ENCODE measurements at regions not wholly inside any gene's neighbourhood (a gene's known extent, or its start where the extent isn't known, plus 50 kb on each side); places are given as distances from the start of the nearest gene placed in this dataset.
A peak's percentile ranks its signal among the peaks of the same experiment; 100 is the strongest.

GRCh38 chr4:138602664-138603063 lies 360.5 kb upstream of the SLC7A11 start:
- H3K9me3 ChIP-seq (ENCODE audit: low read length), result no peaks in the 10 kb centered on the region
- H4K20me1 ChIP-seq (ENCODE audit: insufficient read depth, low read depth, low read length), result no peaks in the 10 kb centered on the region
- no peak overlapping the region for H3K9ac ChIP-seq (ENCODE audit: low read length)
- H3K4me2 ChIP-seq (ENCODE audit: low read depth, low read length, poor library complexity, severe bottlenecking), result no peak overlapping the region
- H3K36me3 ChIP-seq (ENCODE audit: insufficient read depth, low read length), result no peaks in the 10 kb centered on the region; the same call in 1 of the 2 replicates
- no peak overlapping the region for H2AFZ ChIP-seq (ENCODE audit: low read length)
- no peaks in the 10 kb centered on the region for H3K79me2 ChIP-seq (ENCODE audit: low read length)
- H3K27ac ChIP-seq (ENCODE audit: low read length), result no peak overlapping the region
- no peak for DNase-seq
- H3K9me2 ChIP-seq (replicated peaks; ENCODE audit: insufficient read depth, low read length), result no peaks in the 10 kb centered on the region
- H3K4me3 ChIP-seq (ENCODE audit: low read length), result no peak overlapping the region
- H3K4me1 ChIP-seq (ENCODE audit: low read length), result peaks cover 24% of the 10 kb centered on the region
- H3K27me3 ChIP-seq (ENCODE audit: low read length), result no peaks in the 10 kb centered on the region

GRCh38 chr4:138599965-138600364 lies 357.8 kb upstream of the SLC7A11 start:
- no peaks in the 10 kb centered on the region for H4K20me1 ChIP-seq (ENCODE audit: insufficient read depth, low read depth, low read length)
- H3K9ac ChIP-seq (ENCODE audit: low read length), result no peak overlapping the region
- no peaks in the 10 kb centered on the region; the same call in 1 of the 2 replicates for H3K36me3 ChIP-seq (ENCODE audit: insufficient read depth, low read length)
- no peak for DNase-seq
- no peaks in the 10 kb centered on the region for H3K9me3 ChIP-seq (ENCODE audit: low read length)
- H3K4me1 ChIP-seq (ENCODE audit: low read length), result peaks cover 48% of the 10 kb centered on the region
- no peak overlapping the region for H3K4me3 ChIP-seq (ENCODE audit: low read length)
- H3K79me2 ChIP-seq (ENCODE audit: low read length), result no peaks in the 10 kb centered on the region
- no peaks in the 10 kb centered on the region for H3K9me2 ChIP-seq (replicated peaks; ENCODE audit: insufficient read depth, low read length)
- H3K4me2 ChIP-seq (ENCODE audit: low read depth, low read length, poor library complexity, severe bottlenecking), result no peak overlapping the region
- no peaks in the 10 kb centered on the region for H3K27me3 ChIP-seq (ENCODE audit: low read length)
- H3K27ac ChIP-seq (ENCODE audit: low read length), result no peak overlapping the region
- no peak overlapping the region for H2AFZ ChIP-seq (ENCODE audit: low read length)

DNA sequence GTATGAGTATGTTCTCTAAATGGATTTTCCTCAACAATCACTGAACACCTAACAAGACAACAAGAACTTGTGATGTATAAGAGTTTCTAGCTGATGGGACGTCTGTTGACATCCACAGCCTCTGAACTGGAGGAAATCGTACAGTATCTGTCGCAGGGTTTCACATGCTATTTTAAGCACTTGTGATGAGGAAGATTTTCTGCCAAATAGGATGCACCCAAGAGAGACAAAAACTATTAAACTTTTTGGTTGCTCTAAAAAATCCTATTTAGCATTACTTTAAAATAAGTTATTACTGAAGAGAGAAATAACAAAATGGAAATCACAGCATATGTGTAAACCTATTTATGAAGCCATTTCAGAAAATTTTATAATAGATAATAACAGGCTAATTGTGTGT lies 356.1 kb upstream of the SLC7A11 start:
- Histone ChIP-seq H3K79me2 (ENCODE audit: low read length) (no peaks in the 10 kb centered on the region), H3K4me3 (ENCODE audit: low read length) (0 out of 2 replicates have a peak overlapping the region, but pooled peaks have one; percentile 8), H3K4me1 (ENCODE audit: low read length) (peaks cover 63% of the 10 kb centered on the region), H3K36me3 (ENCODE audit: insufficient read depth, low read length) (no peaks in the 10 kb centered on the region; the same call in 1 of the 2 replicates), H3K9me3 (ENCODE audit: low read length) (no peaks in the 10 kb centered on the region), H3K9ac (ENCODE audit: low read length) (no peak overlapping the region), H3K9me2 (replicated peaks; ENCODE audit: insufficient read depth, low read length) (no peaks in the 10 kb centered on the region), H3K27ac (ENCODE audit: low read length) (peak overlapping the region; percentile 95), H3K27me3 (ENCODE audit: low read length) (no peaks in the 10 kb centered on the region), H2AFZ (ENCODE audit: low read length) (no peak overlapping the region), H4K20me1 (ENCODE audit: insufficient read depth, low read depth, low read length) (no peaks in the 10 kb centered on the region), H3K4me2 (ENCODE audit: low read depth, low read length, poor library complexity, severe bottlenecking) (peak overlapping the region; percentile 42)
- DNase-seq, result peak; percentile 52

GRCh38 chr4:138596896-138597295 lies 354.7 kb upstream of the SLC7A11 start:
- H3K36me3 ChIP-seq (ENCODE audit: insufficient read depth, low read length), result no peaks in the 10 kb centered on the region; the same call in 1 of the 2 replicates
- no peaks in the 10 kb centered on the region for H3K79me2 ChIP-seq (ENCODE audit: low read length)
- H3K9ac ChIP-seq (ENCODE audit: low read length), result no peak overlapping the region
- no peaks in the 10 kb centered on the region for H3K9me2 ChIP-seq (replicated peaks; ENCODE audit: insufficient read depth, low read length)
- no peaks in the 10 kb centered on the region for H3K9me3 ChIP-seq (ENCODE audit: low read length)
- no peak overlapping the region for H3K4me2 ChIP-seq (ENCODE audit: low read depth, low read length, poor library complexity, severe bottlenecking)
- H3K4me1 ChIP-seq (ENCODE audit: low read length), result peaks cover 77% of the 10 kb centered on the region
- H3K4me3 ChIP-seq (ENCODE audit: low read length), result no peak overlapping the region
- no peaks in the 10 kb centered on the region for H4K20me1 ChIP-seq (ENCODE audit: insufficient read depth, low read depth, low read length)
- peak overlapping the region; percentile 95 for H3K27ac ChIP-seq (ENCODE audit: low read length)
- no peak for DNase-seq
- H2AFZ ChIP-seq (ENCODE audit: low read length), result no peak overlapping the region
- H3K27me3 ChIP-seq (ENCODE audit: low read length), result no peaks in the 10 kb centered on the region

DNA sequence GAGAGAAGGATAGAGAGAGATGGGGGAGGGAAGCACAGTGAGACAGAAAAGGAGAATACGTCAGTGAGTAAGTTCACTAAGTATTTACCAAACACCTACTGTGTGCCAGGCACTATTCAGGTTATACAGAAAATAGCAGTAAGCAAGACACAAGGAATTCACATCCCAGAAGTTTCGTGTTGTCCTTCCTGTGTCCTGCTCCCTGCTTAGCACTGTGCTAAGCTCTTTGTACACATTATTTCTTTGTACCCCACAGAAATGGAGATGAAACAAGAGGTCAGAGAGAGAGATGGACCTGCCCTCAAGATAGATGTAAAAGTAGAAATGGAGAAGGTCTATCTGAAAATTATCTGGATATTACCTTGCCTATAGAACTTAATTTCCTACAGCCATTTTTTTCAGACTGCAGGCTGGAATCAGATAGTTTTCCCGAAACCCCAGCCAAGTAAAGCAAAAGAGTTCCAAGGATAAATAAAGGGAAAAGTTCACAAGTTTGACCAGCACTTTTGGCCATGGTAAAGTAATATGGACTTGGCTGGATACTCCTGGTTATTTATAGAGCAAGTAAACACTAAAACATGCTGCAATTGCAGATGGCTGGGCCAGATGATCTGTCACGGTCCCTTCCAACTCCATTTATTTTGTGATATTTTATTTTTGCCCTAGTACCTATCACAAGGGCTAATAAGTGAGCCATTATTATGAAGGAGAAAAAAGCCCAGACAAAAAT lies 353.7 kb upstream of the SLC7A11 start:
- peak; percentile 42 for DNase-seq
- no peaks in the 10 kb centered on the region for H3K79me2 ChIP-seq (ENCODE audit: low read length)
- H3K4me1 ChIP-seq (ENCODE audit: low read length), result peaks cover 85% of the 10 kb centered on the region
- no peaks in the 10 kb centered on the region for H3K27me3 ChIP-seq (ENCODE audit: low read length)
- peak overlapping the region; percentile 83 for H3K4me2 ChIP-seq (ENCODE audit: low read depth, low read length, poor library complexity, severe bottlenecking)
- no peaks in the 10 kb centered on the region for H4K20me1 ChIP-seq (ENCODE audit: insufficient read depth, low read depth, low read length)
- H3K4me3 ChIP-seq (ENCODE audit: low read length), result peak overlapping the region; percentile 63
- no peaks in the 10 kb centered on the region for H3K9me2 ChIP-seq (replicated peaks; ENCODE audit: insufficient read depth, low read length)
- H2AFZ ChIP-seq (ENCODE audit: low read length), result no peak overlapping the region
- peak overlapping the region; percentile 60 for H3K9ac ChIP-seq (ENCODE audit: low read length)
- peak overlapping the region; percentile 95 for H3K27ac ChIP-seq (ENCODE audit: low read length)
- no peaks in the 10 kb centered on the region; the same call in 1 of the 2 replicates for H3K36me3 ChIP-seq (ENCODE audit: insufficient read depth, low read length)
- H3K9me3 ChIP-seq (ENCODE audit: low read length), result no peaks in the 10 kb centered on the region

- H2AFZ ChIP-seq (ENCODE audit: low read length), result no peak overlapping the region
- H3K9ac ChIP-seq (ENCODE audit: low read length), result peak overlapping the region; percentile 60
- H3K4me1 ChIP-seq (ENCODE audit: low read length), result peaks cover 92% of the 10 kb centered on the region
- no peaks in the 10 kb centered on the region for H3K9me2 ChIP-seq (replicated peaks; ENCODE audit: insufficient read depth, low read length)
- no peaks in the 10 kb centered on the region for H4K20me1 ChIP-seq (ENCODE audit: insufficient read depth, low read depth, low read length)
- peak overlapping the region; percentile 83 for H3K4me2 ChIP-seq (ENCODE audit: low read depth, low read length, poor library complexity, severe bottlenecking)
- H3K79me2 ChIP-seq (ENCODE audit: low read length), result no peaks in the 10 kb centered on the region
- DNase-seq, result peak; percentile 96
- peak overlapping the region; percentile 95 for H3K27ac ChIP-seq (ENCODE audit: low read length)
- peak overlapping the region; percentile 63 for H3K4me3 ChIP-seq (ENCODE audit: low read length)
- no peaks in the 10 kb centered on the region for H3K36me3 ChIP-seq (ENCODE audit: insufficient read depth, low read length)
- H3K9me3 ChIP-seq (ENCODE audit: low read length), result no peaks in the 10 kb centered on the region
- H3K27me3 ChIP-seq (ENCODE audit: low read length), result no peaks in the 10 kb centered on the region
Observed at GRCh38 chr4:138595171-138595570, 353.0 kb upstream of the SLC7A11 start.

DNA sequence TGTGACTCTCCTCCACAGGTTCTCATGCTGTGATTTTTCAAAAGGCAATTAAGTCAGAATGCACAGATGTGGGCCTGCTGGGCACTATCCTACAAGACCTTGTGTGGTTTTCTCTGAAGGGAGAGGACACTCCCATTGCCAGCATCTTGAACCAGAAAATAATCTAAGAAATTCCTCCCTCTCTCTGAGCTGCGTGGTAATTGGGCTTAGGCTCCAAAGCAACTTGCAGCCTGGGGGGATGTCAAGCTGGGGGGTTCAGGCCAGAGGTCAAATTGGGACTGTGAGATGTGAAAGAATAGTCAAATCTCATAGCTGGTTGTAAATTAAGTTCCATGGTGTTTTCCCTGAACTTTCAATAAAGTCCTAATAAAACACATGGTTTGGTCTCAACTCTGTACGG lies 350.6 kb upstream of the SLC7A11 start:
- Histone ChIP-seq H3K9me2 (replicated peaks; ENCODE audit: insufficient read depth, low read length) (no peaks in the 10 kb centered on the region), H3K4me1 (ENCODE audit: low read length) (peaks cover 77% of the 10 kb centered on the region), H3K27me3 (ENCODE audit: low read length) (no peaks in the 10 kb centered on the region), H4K20me1 (ENCODE audit: insufficient read depth, low read depth, low read length) (no peaks in the 10 kb centered on the region), H3K9ac (ENCODE audit: low read length) (no peak overlapping the region), H2AFZ (ENCODE audit: low read length) (no peak overlapping the region), H3K79me2 (ENCODE audit: low read length) (no peaks in the 10 kb centered on the region), H3K4me3 (ENCODE audit: low read length) (no peak overlapping the region), H3K4me2 (ENCODE audit: low read depth, low read length, poor library complexity, severe bottlenecking) (no peak overlapping the region), H3K27ac (ENCODE audit: low read length) (no peak overlapping the region), H3K9me3 (ENCODE audit: low read length) (no peaks in the 10 kb centered on the region), H3K36me3 (ENCODE audit: insufficient read depth, low read length) (no peaks in the 10 kb centered on the region)
- DNase-seq, result no peak

- Histone ChIP-seq H3K9ac (ENCODE audit: low read length) (no peak overlapping the region), H2AFZ (ENCODE audit: low read length) (no peak overlapping the region), H4K20me1 (ENCODE audit: insufficient read depth, low read depth, low read length) (no peaks in the 10 kb centered on the region), H3K27ac (ENCODE audit: low read length) (no peak overlapping the region), H3K9me2 (replicated peaks; ENCODE audit: insufficient read depth, low read length) (no peaks in the 10 kb centered on the region), H3K4me3 (ENCODE audit: low read length) (no peak overlapping the region), H3K4me1 (ENCODE audit: low read length) (peaks cover 67% of the 10 kb centered on the region), H3K9me3 (ENCODE audit: low read length) (no peaks in the 10 kb centered on the region), H3K4me2 (ENCODE audit: low read depth, low read length, poor library complexity, severe bottlenecking) (no peak overlapping the region), H3K79me2 (ENCODE audit: low read length) (no peaks in the 10 kb centered on the region), H3K27me3 (ENCODE audit: low read length) (no peaks in the 10 kb centered on the region), H3K36me3 (ENCODE audit: insufficient read depth, low read length) (no peaks in the 10 kb centered on the region)
- DNase-seq, result no peak
Observed at GRCh38 chr4:138591808-138592207, 349.7 kb upstream of the SLC7A11 start.

Measured in Karpas-422 (cell line).